ENCODE measurements at regions not wholly inside any gene's neighbourhood (a gene's known extent, or its start where the extent isn't known, plus 50 kb on each side); places are given as distances from the start of the nearest gene placed in this dataset.

DNA sequence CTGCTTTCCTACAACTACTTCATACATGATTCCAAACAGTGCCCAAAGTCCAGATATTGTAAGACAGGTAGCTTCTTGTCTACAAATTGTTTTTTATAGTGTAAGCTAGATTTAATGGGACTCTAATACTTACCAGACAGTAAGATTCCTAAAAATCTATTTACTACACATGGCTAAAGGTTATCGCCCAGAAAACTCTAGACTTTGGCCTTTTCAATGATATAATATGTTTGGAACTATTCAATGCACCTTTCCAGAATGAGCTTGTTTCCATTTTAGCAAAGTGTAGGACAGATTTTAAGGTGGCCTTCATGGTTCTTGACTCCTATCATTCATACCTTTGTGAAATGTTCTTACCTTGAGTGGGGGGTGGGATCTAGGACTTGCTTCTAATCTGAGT is 951.0 kb downstream of the SORCS1 start:
- DNase-seq (ENCODE audit: low read depth in 4 of 4, low spot score in 1 of 4) = no peak

GRCh38 chr10:106198275-106198674 is 966.2 kb downstream of the SORCS1 start:
- DNase-seq (ENCODE audit: low read depth in 4 of 4, low spot score in 1 of 4) = no peak

- DNase-seq (ENCODE audit: low read depth in 4 of 4, low spot score in 1 of 4) = no peak
Observed at GRCh38 chr10:106189292-106189691, 975.2 kb downstream of the SORCS1 start.

- DNase-seq (ENCODE audit: low read depth in 4 of 4, low spot score in 1 of 4) = no peak
Observed at GRCh38 chr10:106185951-106186350, 978.6 kb downstream of the SORCS1 start.

- DNase-seq (ENCODE audit: low read depth in 4 of 4, low spot score in 1 of 4) = no peak
Observed at GRCh38 chr10:106183041-106183440, 981.5 kb downstream of the SORCS1 start.

GRCh38 chr10:106182542-106182941 is 982.0 kb downstream of the SORCS1 start:
- no peak for DNase-seq (ENCODE audit: low read depth in 4 of 4, low spot score in 1 of 4)

DNA sequence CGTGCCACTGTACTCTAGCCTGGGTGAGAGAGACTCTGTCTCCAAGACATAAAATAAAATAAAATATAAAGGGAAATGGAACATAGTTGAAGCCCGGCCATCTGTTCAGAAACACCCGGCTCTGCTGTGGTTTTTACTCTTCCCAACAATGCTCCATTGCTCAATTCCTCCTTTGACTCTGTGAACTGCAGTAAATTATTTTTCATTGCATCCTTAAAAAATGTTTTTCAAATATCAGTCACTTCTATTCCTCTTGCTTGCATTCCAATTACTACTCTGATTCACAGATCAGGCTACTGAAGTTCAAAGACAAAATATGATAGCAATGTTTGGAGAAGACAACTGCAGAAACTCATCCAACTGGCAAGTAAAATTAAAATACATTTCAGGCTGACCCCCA is 983.0 kb downstream of the SORCS1 start:
- DNase-seq (ENCODE audit: low read depth in 4 of 4, low spot score in 1 of 4) = no peak

- DNase-seq (ENCODE audit: low read depth in 4 of 4, low spot score in 1 of 4) = no peak
Observed at GRCh38 chr10:106179430-106179829, 985.1 kb downstream of the SORCS1 start.

- DNase-seq (ENCODE audit: low read depth in 4 of 4, low spot score in 1 of 4) = no peak
Observed at GRCh38 chr10:106175760-106176377, 988.6 kb downstream of the SORCS1 start.

DNA sequence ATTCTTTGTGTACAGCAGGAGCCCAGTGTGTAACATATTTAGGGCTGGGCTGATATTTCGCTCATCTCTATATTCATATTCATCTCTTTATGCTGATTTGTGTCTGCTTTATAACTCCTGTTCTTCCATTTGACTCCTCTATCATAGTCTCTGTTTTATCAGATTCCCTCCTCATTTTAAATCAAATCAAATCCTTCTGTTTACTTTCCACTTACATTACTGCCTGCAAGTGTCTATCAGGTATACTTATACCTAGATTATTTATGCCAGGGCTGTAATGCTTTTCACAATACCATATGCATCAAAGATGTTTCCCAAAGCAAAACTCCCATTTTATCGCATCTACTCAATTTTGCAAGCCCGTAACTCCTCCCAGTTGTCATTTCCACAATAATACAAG is 990.7 kb downstream of the SORCS1 start:
- no peak for DNase-seq (ENCODE audit: low read depth in 4 of 4, low spot score in 1 of 4)

GRCh38 chr10:106169241-106169640 is 995.3 kb downstream of the SORCS1 start:
- no peak for DNase-seq (ENCODE audit: low read depth in 4 of 4, low spot score in 1 of 4)

GRCh38 chr10:106167946-106168345 is 996.6 kb downstream of the SORCS1 start:
- no peak for DNase-seq (ENCODE audit: low read depth in 4 of 4, low spot score in 1 of 4)

DNA sequence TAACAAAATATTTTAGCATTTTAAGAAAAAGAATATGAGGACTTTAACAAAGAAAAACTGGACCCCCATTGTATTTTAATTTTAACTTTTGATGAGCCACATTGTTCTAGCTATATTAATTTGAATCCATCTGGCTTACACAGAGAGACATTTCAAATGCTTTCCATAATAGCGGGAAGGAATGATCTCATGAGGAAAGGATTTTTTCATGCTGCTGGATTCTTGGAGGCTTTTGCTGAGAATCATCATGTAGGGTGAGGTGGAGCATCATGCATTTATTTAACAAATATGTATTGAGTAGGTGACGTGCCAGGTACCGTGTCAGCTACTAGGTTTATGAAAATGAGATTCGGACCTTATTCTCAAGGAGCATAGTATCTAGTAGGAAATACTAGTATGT is 1006.3 kb downstream of the SORCS1 start:
- no peak for DNase-seq (ENCODE audit: low read depth in 4 of 4, low spot score in 1 of 4)

DNA sequence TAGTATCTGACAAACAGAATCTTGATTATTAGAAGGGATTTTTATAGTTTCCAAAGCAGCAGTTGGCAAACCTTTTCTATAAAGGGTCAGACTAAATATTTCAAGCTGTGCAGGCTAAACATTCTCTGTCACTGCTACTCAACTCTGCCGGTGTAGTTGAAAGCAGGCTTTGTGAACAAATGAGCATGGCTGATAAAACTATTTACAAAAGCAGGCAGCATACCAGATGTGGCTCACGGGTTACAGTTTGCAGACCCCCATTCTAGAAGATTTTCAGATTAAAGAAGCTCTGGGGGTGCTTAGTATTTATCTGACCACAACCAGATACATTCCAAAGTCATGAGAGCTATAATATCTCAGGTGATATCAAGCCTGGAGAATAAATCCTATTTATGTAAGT is 1017.5 kb downstream of the SORCS1 start:
- no peak for DNase-seq (ENCODE audit: low read depth in 4 of 4, low spot score in 1 of 4)

DNA sequence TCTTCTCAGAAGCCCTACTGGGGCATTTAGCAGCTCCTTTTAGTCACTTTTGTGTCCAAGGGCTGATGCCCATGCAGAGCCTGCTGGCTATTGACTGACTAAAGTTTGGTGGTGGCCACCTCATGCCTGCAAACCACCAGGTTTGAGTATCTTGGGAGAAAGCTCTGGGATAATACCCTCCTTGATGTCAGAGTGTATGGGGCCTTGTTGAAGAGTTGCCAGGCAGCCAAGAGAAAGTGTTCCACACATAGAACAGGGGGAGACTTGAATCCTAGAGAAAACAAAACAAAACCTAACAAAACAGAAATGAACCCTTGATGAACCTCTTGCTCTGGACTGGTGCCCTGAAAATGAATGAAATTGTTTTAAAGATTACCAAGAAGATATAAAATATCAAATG is 1024.6 kb downstream of the SORCS1 start:
- no peak for DNase-seq (ENCODE audit: low read depth in 4 of 4, low spot score in 1 of 4)

DNA sequence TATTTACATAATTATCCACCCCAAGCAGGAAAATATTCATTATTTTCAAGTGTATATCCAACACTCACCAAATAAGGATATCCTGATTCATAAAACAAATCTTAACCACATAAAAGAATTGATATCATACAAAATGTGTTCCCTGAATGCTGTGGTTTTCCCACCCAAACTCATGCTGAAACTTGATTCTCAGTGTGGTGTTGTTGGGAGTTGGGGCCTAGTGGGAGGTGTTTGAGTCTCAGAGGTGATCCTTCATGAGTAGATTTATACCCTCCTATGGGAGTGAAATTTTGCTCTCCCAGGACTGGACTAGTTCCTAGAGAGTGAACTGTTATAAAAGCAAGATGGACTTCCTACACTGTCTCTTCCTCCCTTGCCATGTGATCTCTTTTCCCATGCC is 1028.3 kb downstream of the SORCS1 start:
- DNase-seq (ENCODE audit: low read depth in 4 of 4, low spot score in 1 of 4) = no peak

DNA sequence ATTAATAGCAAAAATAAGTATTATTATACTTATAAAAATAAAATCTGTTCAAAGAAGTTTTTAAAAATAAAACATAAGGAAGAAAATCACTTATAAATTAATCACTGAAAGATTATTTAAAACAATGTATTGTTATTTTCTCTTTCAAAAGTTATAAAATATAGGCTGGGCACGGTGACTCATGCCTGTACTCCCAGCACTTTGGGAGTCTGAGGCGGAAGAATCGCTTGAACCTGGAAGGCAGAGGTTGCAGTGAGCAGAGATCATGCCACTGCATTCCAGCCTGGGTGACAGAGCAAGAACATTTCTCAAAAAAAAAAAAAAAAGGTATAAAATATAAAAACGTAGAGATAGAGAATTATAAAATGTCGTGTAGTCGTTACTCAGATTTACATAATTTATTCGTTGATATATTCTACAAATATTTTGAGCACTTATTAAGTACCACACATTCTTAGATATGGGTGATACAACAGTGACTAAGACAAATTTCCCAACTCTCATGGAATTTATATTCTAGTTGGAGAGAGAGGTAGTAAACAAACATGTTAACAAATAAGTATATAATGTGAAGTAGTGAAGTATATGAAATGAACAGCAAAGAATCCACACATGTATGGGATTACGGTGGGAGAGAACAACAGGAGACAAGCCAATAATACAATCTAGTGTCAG is 1030.0 kb downstream of the SORCS1 start:
- DNase-seq (ENCODE audit: low read depth in 4 of 4, low spot score in 1 of 4) = no peak

GRCh38 chr10:106133451-106133850 is 1031.1 kb downstream of the SORCS1 start:
- DNase-seq (ENCODE audit: low read depth in 4 of 4, low spot score in 1 of 4) = no peak

- DNase-seq (ENCODE audit: low read depth in 4 of 4, low spot score in 1 of 4) = no peak
Observed at GRCh38 chr10:106132956-106133355, 1031.5 kb downstream of the SORCS1 start.

- DNase-seq (ENCODE audit: low read depth in 4 of 4, low spot score in 1 of 4) = no peak
Observed at GRCh38 chr10:106114656-106115186, 1049.8 kb downstream of the SORCS1 start.

DNA sequence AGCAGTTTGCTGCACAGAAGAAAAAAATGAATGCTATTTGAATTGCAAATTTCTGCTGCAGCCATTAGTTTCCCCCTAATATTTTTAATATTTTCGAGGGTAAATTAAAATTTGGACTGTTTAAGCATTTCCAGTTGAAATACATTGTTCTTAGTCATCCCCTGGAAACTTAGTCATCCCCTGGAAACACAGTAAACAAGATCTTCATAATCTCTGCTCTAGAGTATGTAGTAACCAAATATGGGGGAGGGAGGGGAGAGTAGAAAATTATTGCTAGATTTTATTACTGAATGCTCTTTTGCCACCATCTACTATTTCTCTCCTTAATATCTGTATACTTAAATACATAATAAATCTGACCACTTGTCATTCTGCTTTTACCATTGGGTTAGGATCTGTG is 1053.3 kb downstream of the SORCS1 start:
- no peak for DNase-seq (ENCODE audit: low read depth in 4 of 4, low spot score in 1 of 4)

GRCh38 chr10:106107706-106108105 is 1056.8 kb downstream of the SORCS1 start:
- no peak for DNase-seq (ENCODE audit: low read depth in 4 of 4, low spot score in 1 of 4)

GRCh38 chr10:106106114-106106513 is 1058.4 kb downstream of the SORCS1 start:
- no peak for DNase-seq (ENCODE audit: low read depth in 4 of 4, low spot score in 1 of 4)
